Endothelial cell of umbilical vein (primary cell): ENCODE measurements at regions not wholly inside any gene's neighbourhood (a gene's known extent, or its start where the extent isn't known, plus 50 kb on each side); places are given as distances from the start of the nearest gene placed in this dataset.

Experiments used
- BruUV-seq: library from RNA; stranded (reverse); fragments of 400-500 nt; replicated peaks from 2 replicates; lab custom pipeline; 2021; lab: Mats Ljungman, UMichigan
- CTCF ChIA-PET: fragments of 300-600, 350-600 bp; sonication (Branson Sonifier 250); formaldehyde crosslinking; loops from one replicate; lab custom pipeline; 2021; ENCODE audit warnings: antibody characterized with exemption, inconsistent platforms; lab: Charles Lee
- POLR2A ChIA-PET: fragments of 300-600, 350-600 bp; sonication (Branson Sonifier 250); formaldehyde crosslinking; loops from one replicate; lab custom pipeline; 2021; ENCODE audit warnings: antibody characterized with exemption, inconsistent platforms; lab: Charles Lee
- DNase-seq: peaks from one replicate; pipeline ENCODE4 v3.0.0-alpha.2; 2011; ENCODE audit warnings: low read depth, low spot score
- FAIRE-seq: peaks from 2 replicates; lab custom pipeline; 2011; peaks lifted over from hg19 to GRCh38; lab: Jason Lieb, UNC
- H2AFZ ChIP-seq: 2 replicates; pipeline ENCODE4 v1.6.0; 2012; ENCODE audit warnings: low read depth, low read length, control low read depth, inconsistent platforms
- H3K27ac ChIP-seq: 2 replicates; pipeline ENCODE4 v1.5.1; 2011; ENCODE audit warnings: low read depth, mild to moderate bottlenecking, control low read depth, low read length, moderate library complexity; ENCODE audit not compliant: insufficient read depth
- H3K27me3 ChIP-seq, 2 experiments: 2 replicates each; pipeline versions ENCODE4 v1.6.0 to v1.6.1; 2011; ENCODE audit warnings: low read length in 2 of 2, mixed read lengths in 1 of 2; ENCODE audit not compliant: control insufficient read depth in 2 of 2, insufficient read depth in 2 of 2
- H3K36me3 ChIP-seq, 2 experiments: 2 replicates in 1 of 2; 3 replicates in 1 of 2; pipeline ENCODE4 v1.5.1; 2011; ENCODE audit warnings: low read length in 2 of 2, mild to moderate bottlenecking in 1 of 2, moderate library complexity in 1 of 2; ENCODE audit not compliant: control insufficient read depth in 2 of 2, insufficient read depth in 2 of 2; ENCODE audit errors: extremely low read depth in 1 of 2
- H3K4me1 ChIP-seq: 3 replicates; pipeline ENCODE4 v1.5.1; 2011; ENCODE audit warnings: mild to moderate bottlenecking, low read length; ENCODE audit not compliant: control insufficient read depth, insufficient read depth; ENCODE audit errors: extremely low read depth
- H3K4me2 ChIP-seq: 2 replicates; pipeline ENCODE4 v1.6.1; 2011; ENCODE audit warnings: low read length, control low read depth, mixed read lengths; ENCODE audit not compliant: insufficient read depth
- H3K4me3 ChIP-seq, 3 experiments: fragments of 200-600 bp in 1 of 3; sonication (generic), shearing (Covaris generic) in 1 of 3; replicated peaks in 1 of 3; 2 replicates each; pipeline ENCODE4 v1.5.1; 2011 to 2016; ENCODE audit warnings: control low read depth in 3 of 3, low read length in 3 of 3, mild to moderate bottlenecking in 2 of 3, inconsistent platforms in 1 of 3, low read depth in 1 of 3, moderate library complexity in 1 of 3; ENCODE audit not compliant: insufficient read depth in 1 of 3
- H3K79me2 ChIP-seq: 2 replicates; pipeline ENCODE4 v1.6.0; 2012; ENCODE audit warnings: low read length, inconsistent platforms; ENCODE audit not compliant: control insufficient read depth, insufficient read depth
- H3K9ac ChIP-seq: replicated peaks from 2 replicates; pipeline ENCODE3; 2011; ENCODE audit warnings: low read length, control low read depth; ENCODE audit not compliant: insufficient read depth; ENCODE audit errors: extremely low read depth
- H3K9me1 ChIP-seq: replicated peaks from 3 replicates; pipeline ENCODE4 v1.6.0; 2011; ENCODE audit warnings: mild to moderate bottlenecking, low read length; ENCODE audit not compliant: control insufficient read depth, insufficient read depth; ENCODE audit errors: extremely low read depth
- H3K9me3 ChIP-seq: replicated peaks from 2 replicates; pipeline ENCODE4 v1.5.1; 2012; ENCODE audit warnings: low read length, inconsistent platforms; ENCODE audit not compliant: control insufficient read depth, insufficient read depth
- H4K20me1 ChIP-seq: replicated peaks from 2 replicates; pipeline ENCODE3; 2011; ENCODE audit warnings: mild to moderate bottlenecking, low read length; ENCODE audit not compliant: control insufficient read depth, insufficient read depth; ENCODE audit errors: extremely low read depth
- EZH2 ChIP-seq: IDR thresholded peaks from 2 replicates; pipeline ENCODE4 v1.6.1; 2012; ENCODE audit warnings: borderline replicate concordance, low read depth, mild to moderate bottlenecking, moderate library complexity, low read length, inconsistent platforms; ENCODE audit not compliant: severe bottlenecking
- FOS ChIP-seq: IDR thresholded peaks from 2 replicates; pipeline ENCODE4 v1.6.1; 2011; ENCODE audit warnings: mild to moderate bottlenecking, low read length, moderate library complexity, borderline replicate concordance; ENCODE audit not compliant: insufficient read depth
- GATA2 ChIP-seq: IDR thresholded peaks from 2 replicates; pipeline ENCODE4 v1.7.0; 2011; ENCODE audit warnings: low read depth, mild to moderate bottlenecking, moderate library complexity, mixed read lengths, low read length; ENCODE audit not compliant: insufficient read length, insufficient read depth
- JUN ChIP-seq: IDR thresholded peaks from 2 replicates; pipeline ENCODE4 v1.6.1; 2011; ENCODE audit warnings: borderline replicate concordance, low read depth; ENCODE audit not compliant: insufficient read length, insufficient read depth
- MAX ChIP-seq: IDR thresholded peaks from 2 replicates; pipeline ENCODE4 v1.6.1; 2011; ENCODE audit not compliant: insufficient read depth, insufficient read length
- MYC ChIP-seq: IDR thresholded peaks from one replicate; pipeline ENCODE4 v1.6.1; 2011; ENCODE audit warnings: mild to moderate bottlenecking, low read depth, low read length
- POLR2A ChIP-seq: IDR thresholded peaks from 2 replicates; pipeline ENCODE4 v1.6.1; 2012; ENCODE audit warnings: low read depth, mild to moderate bottlenecking, control low read depth, low read length
- POLR2AphosphoS5 ChIP-seq: IDR thresholded peaks from 2 replicates; pipeline ENCODE4 v1.6.1; 2012; ENCODE audit warnings: low read depth, mild to moderate bottlenecking, control low read depth, low read length, moderate library complexity; ENCODE audit not compliant: insufficient read depth
- dilution Hi-C: fragments of 300-500 bp; cut with MboI; formaldehyde crosslinking; loops from one replicate; pipeline ENCODE4 v1.15.0; 2019; ENCODE audit warnings: low sequenced_read_pairs; ENCODE audit not compliant: extremely low pct_ligation_motif_present
- intact Hi-C: fragments of 100-400 bp; cut with micrococcal nuclease; formaldehyde crosslinking; loops from one replicate; pipeline ENCODE4 v1.10.0; 2022
- TF ChIP-seq, protein P1 (sequence below), 2 donors: IDR thresholded peaks; 1 replicate in 1 of 2; 2 replicates in 1 of 2; pipeline ENCODE4 v1.5.1; 2011; ENCODE audit warnings: low read length in 2 of 2, mild to moderate bottlenecking in 2 of 2, moderate library complexity in 2 of 2, control low read depth in 1 of 2, inconsistent platforms in 1 of 2, low read depth in 1 of 2; ENCODE audit not compliant: insufficient read depth in 1 of 2; ENCODE audit errors: extremely low read depth in 1 of 2

DNA sequence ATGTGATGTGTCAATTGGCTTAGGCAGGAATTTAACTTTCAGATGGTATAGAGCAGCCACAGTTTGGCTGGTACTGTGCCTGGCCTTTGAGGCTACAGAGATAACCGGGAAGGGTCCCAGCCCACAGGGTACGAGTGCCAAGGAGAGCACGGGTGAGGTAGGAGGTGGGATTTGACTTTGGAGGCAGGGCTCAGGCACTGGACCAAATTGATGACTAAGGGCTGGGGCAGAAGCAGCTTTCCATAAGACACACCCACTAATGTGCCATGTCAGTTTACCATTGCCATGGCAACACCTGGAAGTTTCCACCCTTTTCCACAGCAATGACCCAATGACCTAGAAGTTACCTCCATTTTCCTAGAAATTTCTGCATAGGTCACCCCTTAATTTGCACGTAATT, 466.2 kb downstream of the TSHZ3 start:
- no peaks in the 10 kb centered on the region for H3K4me1 ChIP-seq

More for the DNA sequence above, 466.2 kb downstream of the TSHZ3 start:
- H3K27me3 ChIP-seq: no peaks in the 10 kb centered on the region
- no peak overlapping the region for H3K4me2 ChIP-seq
- H3K36me3 ChIP-seq: no peaks in the 10 kb centered on the region
- H3K9me1 ChIP-seq: no peaks in the 10 kb centered on the region
- H3K4me3 ChIP-seq: no peak overlapping the region
- H2AFZ ChIP-seq: no peak overlapping the region
- TF ChIP-seq POLR2A (no peak), POLR2AphosphoS5 (no peak), GATA2 (no peak), EZH2 (no peak), FOS (no peak), MYC (no peak), MAX (no peak), JUN (no peak)
- TF ChIP-seq, protein P1, sequence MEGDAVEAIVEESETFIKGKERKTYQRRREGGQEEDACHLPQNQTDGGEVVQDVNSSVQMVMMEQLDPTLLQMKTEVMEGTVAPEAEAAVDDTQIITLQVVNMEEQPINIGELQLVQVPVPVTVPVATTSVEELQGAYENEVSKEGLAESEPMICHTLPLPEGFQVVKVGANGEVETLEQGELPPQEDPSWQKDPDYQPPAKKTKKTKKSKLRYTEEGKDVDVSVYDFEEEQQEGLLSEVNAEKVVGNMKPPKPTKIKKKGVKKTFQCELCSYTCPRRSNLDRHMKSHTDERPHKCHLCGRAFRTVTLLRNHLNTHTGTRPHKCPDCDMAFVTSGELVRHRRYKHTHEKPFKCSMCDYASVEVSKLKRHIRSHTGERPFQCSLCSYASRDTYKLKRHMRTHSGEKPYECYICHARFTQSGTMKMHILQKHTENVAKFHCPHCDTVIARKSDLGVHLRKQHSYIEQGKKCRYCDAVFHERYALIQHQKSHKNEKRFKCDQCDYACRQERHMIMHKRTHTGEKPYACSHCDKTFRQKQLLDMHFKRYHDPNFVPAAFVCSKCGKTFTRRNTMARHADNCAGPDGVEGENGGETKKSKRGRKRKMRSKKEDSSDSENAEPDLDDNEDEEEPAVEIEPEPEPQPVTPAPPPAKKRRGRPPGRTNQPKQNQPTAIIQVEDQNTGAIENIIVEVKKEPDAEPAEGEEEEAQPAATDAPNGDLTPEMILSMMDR (IDR thresholded peaks at IDR 0.05; ENCODE audit: extremely low read depth in 1 of 2, insufficient read depth in 1 of 2, low read depth in 1 of 2, low read length in 2 of 2): no peak
- H3K27ac ChIP-seq: no peak overlapping the region
- H3K9ac ChIP-seq: no peak overlapping the region
- H3K79me2 ChIP-seq: no peaks in the 10 kb centered on the region
- ChIA-PET POLR2A (no interaction called here), CTCF (no interaction called here)
- BruUV-seq: no TSS peak
- dilution Hi-C loops (no loop called here), intact Hi-C loops (no loop called here)
- no peaks in the 10 kb centered on the region for H4K20me1 ChIP-seq
- no peak for FAIRE-seq
- H3K9me3 ChIP-seq: peaks cover 12% of the 10 kb centered on the region
- no peak for DNase-seq
